ENCODE measurements at regions not wholly inside any gene's neighbourhood (a gene's known extent, or its start where the extent isn't known, plus 50 kb on each side); places are given as distances from the start of the nearest gene placed in this dataset.

- POLR2A ChIA-PET (ENCODE audit: low non-redundant PET): no interaction called here
- TF ChIP-seq CTCF (conservative IDR thresholded peaks at IDR 0.05; ENCODE audit: low read depth, low read length): no peak
- no peaks in the 10 kb centered on the region for H3K9me3 ChIP-seq (ENCODE audit: low read depth, low read length, poor library complexity, severe bottlenecking)
- no peaks in the 10 kb centered on the region for H3K36me3 ChIP-seq (ENCODE audit: insufficient read depth, low read length, poor library complexity, severe bottlenecking)
- intact Hi-C loops (cut with micrococcal nuclease; ENCODE audit: unreplicated experiment): no loop called here
- peaks cover 19% of the 10 kb centered on the region for H3K4me1 ChIP-seq (ENCODE audit: insufficient read depth, low read length, poor library complexity, severe bottlenecking)
- H3K27me3 ChIP-seq (replicated peaks; ENCODE audit: insufficient read depth, low read depth, low read length, poor library complexity): peaks cover 6% of the 10 kb centered on the region
- CTCF ChIA-PET: interaction anchor here (1.0 kb wide), 1 partner anchor 58 kb away, joined by 4 read pairs; no protein-coding TSS in a partner anchor
- BruUV-seq (replicated peaks): no TSS peak
- H3K4me3 ChIP-seq (ENCODE audit: low read depth, low read length, poor library complexity, severe bottlenecking): no peak overlapping the region
- no peak overlapping the region for H3K27ac ChIP-seq (ENCODE audit: low read depth, low read length, poor library complexity, severe bottlenecking)
- no peak for DNase-seq (ENCODE audit: low spot score)
Observed at GRCh38 chr6:10081957-10082356, 332.9 kb downstream of the TFAP2A start.

DNA sequence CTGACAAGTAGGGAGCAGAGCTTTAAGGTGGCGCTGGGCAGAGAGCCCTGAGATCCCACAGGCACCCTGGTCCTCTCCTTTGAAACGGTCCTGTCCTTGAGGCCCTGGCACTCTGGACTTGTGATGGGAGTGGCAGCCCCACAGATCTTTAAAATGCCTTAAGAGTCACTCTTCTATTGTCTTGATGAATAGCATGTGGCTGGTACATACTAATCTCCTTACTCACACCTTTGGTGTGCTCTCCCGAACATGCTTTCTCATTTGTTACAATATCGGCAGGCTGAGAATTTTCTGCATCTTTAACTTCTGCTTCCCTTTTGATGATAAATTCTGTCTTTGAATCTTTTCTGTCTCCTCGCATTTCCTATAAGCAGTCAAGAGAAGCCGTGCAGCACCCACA lies 333.8 kb downstream of the TFAP2A start:
- no peaks in the 10 kb centered on the region for H3K9me3 ChIP-seq (ENCODE audit: low read depth, low read length, poor library complexity, severe bottlenecking)
- peaks cover 19% of the 10 kb centered on the region for H3K4me1 ChIP-seq (ENCODE audit: insufficient read depth, low read length, poor library complexity, severe bottlenecking)
- intact Hi-C loops (cut with micrococcal nuclease; ENCODE audit: unreplicated experiment): no loop called here
- H3K27me3 ChIP-seq (replicated peaks; ENCODE audit: insufficient read depth, low read depth, low read length, poor library complexity): peaks cover 6% of the 10 kb centered on the region
- H3K4me3 ChIP-seq (ENCODE audit: low read depth, low read length, poor library complexity, severe bottlenecking): no peak overlapping the region
- H3K27ac ChIP-seq (ENCODE audit: low read depth, low read length, poor library complexity, severe bottlenecking): no peak overlapping the region
- ChIA-PET POLR2A (ENCODE audit: low non-redundant PET) (no interaction called here), CTCF (no interaction called here)
- TF ChIP-seq EZH2 (IDR thresholded peaks at IDR 0.05; ENCODE audit: borderline replicate concordance, low read depth, low read length, poor library complexity, severe bottlenecking) (no peak), CTCF (conservative IDR thresholded peaks at IDR 0.05; ENCODE audit: low read depth, low read length) (no peak)
- H3K36me3 ChIP-seq (ENCODE audit: insufficient read depth, low read length, poor library complexity, severe bottlenecking): no peaks in the 10 kb centered on the region
- BruUV-seq (replicated peaks): no TSS peak
- DNase-seq (ENCODE audit: low spot score): no peak

DNA sequence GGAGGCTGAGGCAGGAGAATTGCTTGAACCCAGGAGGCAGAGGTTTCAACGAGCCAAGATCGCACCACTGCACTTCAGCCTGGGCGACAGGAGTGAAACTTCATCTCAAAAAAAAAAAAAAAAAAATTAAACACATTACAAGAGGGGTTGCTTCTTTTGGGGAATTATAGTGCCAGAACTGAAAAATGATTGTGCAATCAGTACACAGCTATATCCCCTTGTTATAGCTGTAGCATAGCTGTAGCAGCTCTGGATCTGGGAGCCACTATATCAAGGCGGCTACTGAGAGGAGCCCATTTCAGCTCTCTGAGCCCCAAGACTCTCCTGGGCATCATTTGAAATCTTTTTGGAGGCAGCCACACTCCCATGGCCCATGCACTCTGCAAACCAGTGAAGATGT lies 334.3 kb downstream of the TFAP2A start:
- DNase-seq (ENCODE audit: low spot score): no peak
- Histone ChIP-seq H3K4me1 (ENCODE audit: insufficient read depth, low read length, poor library complexity, severe bottlenecking) (peaks cover 19% of the 10 kb centered on the region), H3K36me3 (ENCODE audit: insufficient read depth, low read length, poor library complexity, severe bottlenecking) (no peaks in the 10 kb centered on the region), H3K27ac (ENCODE audit: low read depth, low read length, poor library complexity, severe bottlenecking) (no peak overlapping the region), H3K9me3 (ENCODE audit: low read depth, low read length, poor library complexity, severe bottlenecking) (no peaks in the 10 kb centered on the region), H3K27me3 (replicated peaks; ENCODE audit: insufficient read depth, low read depth, low read length, poor library complexity) (peaks cover 6% of the 10 kb centered on the region), H3K4me3 (ENCODE audit: low read depth, low read length, poor library complexity, severe bottlenecking) (no peak overlapping the region)
- TF ChIP-seq EZH2 (IDR thresholded peaks at IDR 0.05; ENCODE audit: borderline replicate concordance, low read depth, low read length, poor library complexity, severe bottlenecking): no peak
- no peak for TF ChIP-seq CTCF (conservative IDR thresholded peaks at IDR 0.05; ENCODE audit: low read depth, low read length)
- intact Hi-C loops (cut with micrococcal nuclease; ENCODE audit: unreplicated experiment): no loop called here
- BruUV-seq (replicated peaks): no TSS peak
- POLR2A ChIA-PET (ENCODE audit: low non-redundant PET): no interaction called here
- CTCF ChIA-PET: no interaction called here

Measured in A673 (cell line).